Stimulated activated CD8-positive, alpha-beta memory T cell treated with anti-CD3 and anti-CD28 coated beads, Interleukin-15, amount 100 ng/mL, for 48 hours (primary cell): ENCODE measurements at regions not wholly inside any gene's neighbourhood (a gene's known extent, or its start where the extent isn't known, plus 50 kb on each side); places are given as distances from the start of the nearest gene placed in this dataset.

Source experiments
- DNase-seq, 2 donors: peaks; one replicate each; pipeline ENCODE4 v3.0.0-alpha.2; 2020; ENCODE audit warnings: low read depth in 2 of 2

DNA sequence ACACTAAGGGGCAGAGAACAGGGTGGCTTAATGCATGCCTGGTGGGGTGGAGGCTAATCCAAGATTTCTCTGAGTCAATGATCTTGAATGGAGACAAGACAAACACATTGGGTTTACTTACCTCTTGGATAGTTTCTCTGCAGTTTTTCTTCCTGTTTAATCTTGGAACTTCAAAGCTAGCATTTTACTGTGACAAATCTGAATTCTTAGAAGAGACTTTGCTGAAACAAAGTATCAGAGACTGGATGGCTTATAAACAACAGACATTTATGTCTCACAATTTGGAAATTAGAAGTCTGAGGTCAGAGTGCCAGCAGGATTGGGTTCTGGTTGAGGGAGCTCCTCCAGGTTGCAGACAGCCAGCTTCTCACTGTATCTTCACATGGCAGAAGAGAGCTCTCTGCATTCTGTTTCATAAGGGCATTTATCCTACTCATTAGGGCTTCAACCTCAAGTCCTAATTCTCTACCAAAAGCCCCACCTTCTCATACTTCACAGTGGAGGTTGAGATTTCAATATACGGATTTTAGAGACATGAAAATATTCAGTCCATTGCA lies 921.8 kb downstream of the VRK1 start:
- DNase-seq = no peak

DNA sequence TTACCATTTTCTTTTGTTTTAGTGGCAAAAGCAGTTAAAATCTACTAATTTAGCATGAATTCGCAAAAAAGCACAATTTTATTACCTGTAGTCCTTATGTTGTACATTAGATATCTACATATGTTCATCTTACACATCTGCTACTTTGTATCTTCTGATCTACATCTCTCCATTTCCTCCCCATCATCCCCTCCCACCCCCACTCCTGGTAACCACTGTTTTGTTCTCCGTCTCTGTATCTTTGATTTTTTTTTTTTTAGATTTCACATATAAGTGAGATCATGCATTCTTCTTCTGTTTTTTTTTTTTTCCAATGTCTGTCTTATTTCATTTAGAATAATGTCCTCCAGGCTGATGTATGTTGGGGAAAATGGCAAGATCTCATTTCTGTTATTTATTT lies 922.7 kb downstream of the VRK1 start:
- no peak for DNase-seq

DNA sequence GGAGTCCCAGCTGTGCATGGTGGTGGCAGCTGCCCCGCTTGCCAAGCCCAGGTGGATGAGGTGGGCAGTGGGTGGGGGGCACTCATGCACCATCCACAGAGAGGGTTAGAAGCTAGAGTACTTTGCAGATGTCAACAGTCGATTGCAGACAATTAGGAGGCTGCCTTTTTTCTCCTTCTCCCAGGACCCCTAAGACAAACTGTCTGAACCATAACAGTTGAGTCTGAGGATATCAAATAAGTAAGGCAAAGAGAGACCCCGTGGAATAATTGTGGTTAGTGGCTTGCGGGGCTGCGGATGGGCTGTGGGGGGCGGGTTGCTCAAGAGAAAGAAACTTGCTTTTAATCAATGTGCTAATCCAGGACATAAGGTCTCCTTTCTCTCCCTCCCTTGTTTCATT lies 926.2 kb downstream of the VRK1 start:
- no peak for DNase-seq

DNA sequence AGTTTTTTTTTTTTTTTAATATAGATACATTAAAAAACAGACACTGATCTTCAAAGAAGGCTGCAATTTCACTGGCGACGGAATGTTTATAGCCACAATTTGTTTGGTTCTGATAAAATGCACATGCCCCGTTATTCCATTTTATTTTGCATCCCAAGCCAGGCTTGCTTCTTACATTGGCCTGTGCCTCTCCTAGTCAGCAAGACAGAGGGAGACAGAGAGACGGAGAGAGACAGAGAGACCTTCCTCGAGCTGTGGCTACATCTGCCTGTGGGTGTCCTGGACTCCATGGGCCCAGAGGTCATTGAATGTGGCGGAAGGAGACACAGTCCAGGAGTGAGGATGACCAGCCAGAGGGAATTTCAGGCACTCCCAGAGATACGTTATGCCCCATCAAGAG lies 926.6 kb downstream of the VRK1 start:
- DNase-seq = no peak

DNA sequence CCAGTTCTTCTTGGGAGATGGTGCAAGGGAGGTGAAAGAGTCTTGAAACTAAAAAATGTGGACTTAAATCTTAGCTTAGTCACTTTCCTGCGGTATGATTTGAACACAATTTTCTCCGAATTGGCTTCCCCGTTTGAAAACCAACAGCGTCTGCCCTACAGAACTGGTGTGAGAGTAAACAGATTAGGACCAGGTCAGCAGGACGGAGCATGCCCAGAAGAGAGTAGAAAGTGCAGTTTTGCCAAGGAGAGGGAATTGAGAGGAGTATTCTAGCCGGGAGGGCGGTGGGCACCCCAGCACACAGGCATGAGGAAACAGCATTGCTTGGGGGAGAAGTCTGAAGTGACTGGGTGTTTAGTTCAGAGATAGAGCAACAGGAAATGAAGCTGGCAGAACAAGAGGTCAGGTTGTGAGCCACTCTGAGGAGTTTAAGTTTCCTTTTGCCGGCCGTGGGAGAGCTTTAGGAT lies 927.1 kb downstream of the VRK1 start:
- no peak for DNase-seq

DNA sequence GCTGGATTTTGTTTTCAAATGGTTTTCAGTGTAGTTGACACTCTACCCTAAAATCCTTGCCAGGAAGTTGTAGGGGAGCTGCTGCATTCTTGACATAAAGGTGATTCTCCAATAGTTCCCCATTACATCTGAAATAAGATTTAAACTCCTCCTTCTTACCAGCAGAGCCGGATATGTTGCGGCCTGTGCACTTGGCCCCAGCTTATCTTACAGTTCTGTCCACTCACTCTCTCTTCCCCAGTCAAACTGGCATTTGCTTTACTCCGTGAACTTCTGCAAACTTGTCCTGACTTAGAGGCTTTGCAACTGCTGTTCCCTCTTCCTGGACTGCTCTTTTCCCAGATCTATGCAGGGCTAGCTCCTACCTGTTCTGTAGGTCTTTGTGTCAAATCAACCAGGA lies 929.5 kb downstream of the VRK1 start:
- DNase-seq = no peak

DNA sequence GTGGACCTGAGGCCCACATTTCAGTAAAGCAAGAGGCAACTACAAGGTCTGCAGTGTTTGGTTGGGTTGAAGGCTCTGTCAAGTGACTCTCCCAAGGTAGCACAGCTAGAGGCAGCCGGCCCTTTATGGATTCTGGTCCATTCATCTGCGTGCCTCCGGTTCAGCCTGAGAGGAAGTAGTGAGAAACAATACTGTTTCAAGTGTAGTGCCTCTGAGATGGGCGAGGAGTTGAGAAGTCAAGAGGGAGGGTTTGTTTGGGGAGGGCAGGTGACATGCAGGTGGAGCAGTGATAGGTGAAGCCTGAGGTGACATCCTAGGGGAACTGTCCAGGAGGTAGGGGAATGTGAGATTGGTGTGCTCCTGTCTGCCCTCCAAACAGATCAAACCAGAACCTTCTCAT lies 933.5 kb downstream of the VRK1 start:
- no peak for DNase-seq

DNA sequence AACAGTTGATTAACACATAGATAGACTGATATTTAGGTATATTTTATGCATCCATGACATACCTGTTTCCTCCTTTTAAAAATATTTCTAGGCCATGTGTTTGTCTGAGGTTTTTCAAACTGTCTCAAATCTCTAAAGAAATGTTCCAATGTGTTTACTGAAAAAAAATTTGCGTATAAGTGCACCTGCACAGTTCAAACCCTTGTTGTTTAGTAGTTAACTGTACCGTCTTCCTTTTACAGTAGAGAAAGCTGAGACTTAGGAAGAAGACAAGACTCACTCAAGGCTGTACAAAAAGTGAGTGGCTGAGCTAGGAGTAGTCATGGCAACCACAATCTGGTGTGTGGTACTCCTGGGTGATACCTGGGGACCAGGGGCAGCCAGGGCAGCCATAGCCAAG lies 934.6 kb downstream of the VRK1 start:
- no peak for DNase-seq

DNA sequence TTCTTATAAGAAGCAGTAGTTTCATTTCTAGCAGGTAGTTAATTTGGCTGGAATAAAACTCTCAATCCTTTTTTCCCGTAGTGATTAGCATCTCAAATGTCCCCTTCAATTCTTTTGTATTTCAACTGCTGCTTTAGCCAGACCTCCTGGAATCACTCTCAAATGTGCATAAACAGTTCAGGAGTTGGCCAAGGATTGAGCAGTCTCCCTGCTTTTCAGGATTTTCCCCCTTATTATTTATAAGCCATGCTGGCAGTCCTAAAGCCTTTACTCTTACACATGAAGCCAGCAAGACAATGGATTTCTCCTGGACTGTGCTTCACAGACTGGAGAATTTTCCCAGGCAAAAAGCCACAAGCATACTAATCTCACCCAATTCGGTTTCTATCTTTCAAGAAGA lies 950.1 kb downstream of the VRK1 start:
- no peak for DNase-seq

DNA sequence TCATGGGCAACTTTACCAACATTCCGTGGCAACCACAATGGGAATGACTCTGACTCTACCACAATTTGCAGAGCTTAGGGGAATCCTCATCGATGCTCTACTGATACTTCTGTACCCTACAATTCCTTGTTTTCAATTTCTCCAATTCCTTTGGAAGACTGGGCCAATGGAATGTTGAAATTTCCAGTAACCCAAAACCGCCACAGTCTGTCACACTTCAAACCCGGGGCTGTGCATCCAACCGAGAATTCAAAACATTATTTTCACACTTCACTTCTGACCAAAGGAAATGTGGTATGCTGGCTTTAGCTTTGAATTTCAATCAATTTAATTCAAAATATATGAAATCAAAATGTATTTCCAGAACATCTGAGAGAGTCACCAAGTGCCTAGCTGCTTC lies 951.4 kb downstream of the VRK1 start:
- DNase-seq = no peak

DNA sequence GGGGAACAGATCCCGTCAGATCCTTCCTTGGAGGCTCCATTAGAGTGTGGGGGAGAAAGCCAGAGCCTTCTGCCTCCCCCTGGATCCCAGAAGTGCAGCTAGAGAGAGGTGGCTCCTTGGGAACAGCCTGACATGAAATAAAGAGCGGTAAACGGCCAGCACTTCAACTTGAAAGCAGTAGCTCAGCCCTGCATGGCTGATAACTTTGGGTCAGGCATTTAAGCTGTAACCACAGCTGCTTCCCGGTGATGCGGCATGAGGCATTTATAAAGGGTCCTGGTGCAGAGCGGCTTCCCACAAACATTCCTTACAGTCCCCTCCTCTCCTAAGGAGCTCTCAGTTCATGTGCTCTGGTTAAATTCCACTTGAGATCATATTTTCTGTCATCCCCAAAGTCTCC lies 960.3 kb downstream of the VRK1 start:
- no peak for DNase-seq

DNA sequence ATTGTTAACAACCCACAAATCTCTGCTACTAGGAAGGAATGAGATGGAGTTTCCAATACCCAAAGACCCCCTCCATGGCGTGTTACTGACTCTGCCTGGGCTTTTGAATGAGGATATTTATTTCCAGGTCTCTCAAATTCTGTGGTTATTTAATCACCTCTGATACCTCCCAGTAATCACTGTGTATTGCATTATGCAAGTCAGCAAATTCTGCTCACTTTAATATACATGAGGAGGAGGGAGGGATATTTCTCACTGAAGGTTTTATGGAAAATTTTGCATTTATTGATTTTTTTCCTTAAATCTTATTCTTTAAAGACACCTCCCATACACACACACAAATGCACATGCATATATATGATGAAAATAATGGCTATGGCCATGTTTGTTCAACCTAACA lies 962.9 kb downstream of the VRK1 start:
- no peak for DNase-seq

DNA sequence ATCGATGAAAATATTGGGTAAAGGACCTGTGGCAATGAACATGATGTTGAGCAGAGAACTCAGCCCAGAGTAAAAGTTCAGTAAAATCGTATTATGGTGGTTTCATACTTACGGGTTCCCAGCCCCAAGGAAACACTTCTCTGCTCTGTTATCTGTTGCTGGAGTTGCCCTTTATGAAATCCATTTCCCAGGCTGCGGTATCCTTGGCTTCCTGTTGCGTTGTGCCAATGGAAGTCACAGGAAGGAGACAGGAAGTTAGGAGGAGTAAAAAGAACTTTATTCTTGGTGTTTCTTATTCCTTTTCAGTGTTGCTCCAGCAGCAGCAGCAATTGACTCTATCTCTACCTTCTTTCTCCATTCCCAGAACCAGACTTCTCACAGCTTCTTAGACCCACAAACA lies 965.2 kb downstream of the VRK1 start:
- no peak for DNase-seq

DNA sequence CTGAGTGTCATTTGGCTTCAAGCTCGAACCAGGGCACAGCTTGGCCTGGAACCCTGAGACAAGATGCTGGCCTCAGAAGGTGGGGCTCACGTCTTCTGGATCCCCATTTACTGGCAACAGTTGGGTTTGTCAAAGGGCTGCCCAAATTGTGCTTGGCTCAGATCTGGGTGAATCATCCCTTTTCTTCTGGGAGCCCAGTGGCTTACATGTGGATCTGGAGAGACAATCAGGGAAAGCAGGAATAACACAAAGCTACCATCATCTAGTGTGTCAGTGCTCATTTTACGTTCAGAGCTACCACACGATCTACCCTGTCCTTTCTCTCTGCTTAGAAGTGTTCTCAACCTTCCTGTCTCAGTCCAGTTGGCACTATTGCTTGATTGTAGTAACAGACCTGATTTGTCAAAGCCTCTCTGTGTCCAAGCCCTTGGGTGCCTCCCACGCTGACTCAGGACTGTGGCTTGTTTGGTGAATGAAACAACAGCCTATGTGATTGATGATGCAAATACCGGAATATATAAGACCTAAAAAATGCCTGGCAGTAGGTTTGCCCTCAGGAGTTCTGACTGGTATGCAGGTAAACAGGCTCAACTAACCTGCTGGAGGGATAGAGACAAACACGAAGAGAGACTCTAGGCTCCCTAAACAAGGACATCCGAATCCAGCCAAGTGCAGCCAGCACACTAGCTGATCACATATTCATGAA lies 974.3 kb downstream of the VRK1 start:
- no peak for DNase-seq

DNA sequence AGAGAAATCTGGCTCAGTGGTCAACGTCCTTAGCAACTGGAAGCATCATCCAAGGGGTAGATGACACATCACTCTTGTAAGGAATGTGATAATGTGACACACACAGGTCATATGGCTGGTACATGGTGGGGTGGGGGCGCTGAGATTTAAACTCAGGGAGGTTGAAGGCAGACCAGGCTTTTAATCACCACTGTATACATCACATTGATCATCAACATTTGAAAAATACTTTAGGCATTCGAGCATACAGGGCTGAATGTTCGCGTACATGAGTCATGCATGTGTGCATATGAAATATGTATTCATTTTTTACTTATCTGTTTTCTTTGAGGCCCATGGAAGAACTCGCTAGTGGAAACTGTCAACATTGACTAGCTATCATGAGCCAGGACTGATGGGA lies 976.4 kb downstream of the VRK1 start:
- no peak for DNase-seq

DNA sequence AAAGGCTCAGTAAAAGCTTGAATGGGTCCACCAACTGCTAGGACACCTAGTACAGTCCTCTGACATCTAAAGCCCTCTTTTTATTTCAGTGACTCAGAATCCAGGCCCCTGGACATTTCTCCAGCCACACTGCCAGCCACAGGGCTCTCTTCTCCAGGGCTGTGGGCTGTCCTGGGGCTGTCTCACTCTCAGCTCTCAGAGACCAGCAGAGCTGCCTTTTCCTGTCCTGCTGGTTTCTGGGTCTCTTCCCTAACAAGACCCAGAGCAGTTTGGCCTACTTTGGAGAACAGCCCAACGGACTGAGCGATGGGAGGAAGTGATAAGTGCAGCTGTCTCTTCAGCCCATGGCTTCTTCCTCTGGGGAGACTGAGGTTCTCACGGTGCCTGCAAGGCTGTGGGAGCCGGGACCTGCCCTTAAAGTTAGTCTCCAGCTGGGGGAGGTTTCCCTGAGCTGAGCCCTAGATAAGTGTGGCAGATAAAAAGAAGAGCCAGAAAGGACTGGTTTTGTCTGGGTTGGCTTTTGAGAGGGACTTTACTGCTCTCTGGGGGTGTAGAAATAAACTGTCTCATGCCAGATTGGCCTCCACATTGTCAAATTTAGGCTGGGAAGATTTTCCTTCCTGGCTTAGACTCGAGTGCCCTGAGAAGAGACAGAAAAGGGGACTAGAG lies 979.8 kb downstream of the VRK1 start:
- DNase-seq = no peak

DNA sequence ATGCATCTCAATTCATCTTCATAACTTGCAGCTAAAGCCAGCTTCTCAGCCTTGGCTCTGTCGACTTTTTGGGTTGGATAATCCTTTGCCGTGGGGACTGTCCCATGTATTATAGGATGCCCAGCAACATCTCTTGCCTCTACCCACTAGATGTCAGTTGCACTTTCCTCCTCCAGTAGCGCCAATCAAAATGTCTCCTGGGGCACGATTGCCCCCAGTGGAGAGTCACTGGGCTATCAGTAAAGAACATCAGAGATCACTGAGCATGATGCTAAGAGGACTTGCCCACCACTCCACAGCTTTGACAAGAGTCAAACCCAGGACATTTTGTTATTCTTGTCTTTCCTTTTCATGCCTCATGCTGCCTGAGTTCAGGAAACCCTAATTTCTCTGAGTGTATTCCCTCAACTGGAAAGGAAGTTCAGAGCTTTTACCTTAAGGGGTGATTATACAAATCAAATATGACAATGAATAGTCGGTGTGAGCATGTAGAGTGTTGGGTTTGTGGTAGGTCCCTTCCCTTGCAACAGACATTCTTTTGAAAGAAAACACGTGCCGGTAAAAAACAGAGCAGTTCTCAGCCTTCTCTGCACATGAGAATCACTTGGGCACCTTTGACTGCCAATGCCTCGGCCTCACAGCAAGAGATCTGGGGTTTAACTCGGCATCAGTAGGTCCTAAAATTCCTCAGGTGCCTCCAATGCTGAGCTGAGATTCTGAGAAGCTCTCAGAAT lies 980.6 kb downstream of the VRK1 start:
- DNase-seq = no peak

DNA sequence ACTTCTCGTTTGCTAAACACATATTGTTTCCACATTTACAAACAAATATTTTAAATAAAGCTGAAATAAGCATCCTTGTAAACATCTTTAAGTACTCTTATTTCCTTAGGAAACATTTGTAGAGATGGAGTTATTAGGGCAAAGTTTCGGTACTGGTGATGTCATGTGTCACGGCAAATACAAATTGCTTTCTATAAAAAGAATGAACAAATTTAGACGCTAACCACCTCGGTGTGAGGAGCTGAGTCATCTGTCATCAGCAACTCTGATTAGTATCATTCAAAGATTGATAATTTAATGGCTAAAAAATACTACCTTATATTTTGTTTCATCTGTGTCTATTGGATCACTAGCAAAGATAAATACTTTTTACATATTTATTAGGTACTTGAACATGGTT lies 982.0 kb downstream of the VRK1 start:
- no peak for DNase-seq

DNA sequence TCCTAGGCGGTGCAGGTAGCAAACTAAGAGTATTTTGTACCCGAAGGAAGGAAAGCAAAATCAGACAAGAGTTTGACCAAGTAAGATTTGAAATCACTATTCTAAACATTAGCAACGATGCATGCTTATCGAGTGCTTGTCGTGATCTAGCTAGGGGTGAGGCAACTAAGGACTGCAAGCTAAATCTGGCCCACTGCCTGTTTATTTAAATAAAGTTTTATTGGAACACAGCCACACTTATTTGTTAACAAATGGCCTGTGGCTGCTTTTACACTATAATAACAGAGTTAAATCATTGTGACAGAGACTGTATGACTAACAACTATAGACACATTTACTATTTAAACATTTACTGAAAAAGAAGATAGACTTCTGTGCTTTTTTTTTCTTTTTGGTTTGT lies 983.6 kb downstream of the VRK1 start:
- no peak for DNase-seq

DNA sequence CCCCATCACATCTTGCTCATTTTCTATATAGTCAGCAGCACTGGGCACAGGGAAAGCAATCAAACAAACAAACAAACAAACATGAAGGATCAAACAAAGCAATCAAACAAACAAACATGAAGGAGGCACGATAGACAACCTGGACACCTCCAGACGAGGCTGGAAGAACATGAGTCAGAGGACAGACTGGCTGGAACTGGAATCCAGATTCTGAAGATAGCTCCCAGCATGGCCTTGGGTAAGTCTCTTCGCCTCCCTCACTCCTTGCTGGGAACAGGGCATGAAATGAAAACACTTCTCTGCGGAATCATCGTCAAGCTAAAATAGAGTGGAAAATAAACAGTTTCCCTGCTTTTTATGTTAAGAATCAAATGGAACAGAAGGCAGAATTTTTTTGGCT lies 984.8 kb downstream of the VRK1 start:
- no peak for DNase-seq

DNA sequence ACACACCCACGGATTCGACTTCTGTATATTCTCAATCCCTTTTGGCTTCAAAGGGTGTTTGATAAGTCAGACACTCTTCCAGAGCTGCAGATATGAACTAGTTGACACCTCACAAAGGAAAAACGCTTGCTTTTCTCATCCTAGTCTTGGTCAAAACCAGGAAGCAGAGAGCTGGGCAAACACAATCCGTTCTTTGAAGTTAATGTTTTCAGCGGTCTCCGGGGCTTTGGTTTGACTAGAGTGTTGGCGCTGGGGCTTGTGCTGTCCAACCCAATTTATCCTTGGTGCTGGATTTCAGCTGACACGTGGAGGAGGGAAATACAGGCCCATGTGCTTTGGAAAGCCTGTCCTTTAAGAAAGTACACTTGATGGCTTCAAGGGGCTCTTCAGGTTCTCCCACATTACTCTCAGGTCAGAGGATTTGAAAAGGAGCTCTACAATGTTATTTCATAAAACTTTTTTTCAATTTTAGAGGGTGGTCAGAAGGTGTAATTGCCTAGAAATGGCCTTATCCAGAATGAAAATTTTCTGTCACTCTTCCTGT lies 985.8 kb downstream of the VRK1 start:
- no peak for DNase-seq

DNA sequence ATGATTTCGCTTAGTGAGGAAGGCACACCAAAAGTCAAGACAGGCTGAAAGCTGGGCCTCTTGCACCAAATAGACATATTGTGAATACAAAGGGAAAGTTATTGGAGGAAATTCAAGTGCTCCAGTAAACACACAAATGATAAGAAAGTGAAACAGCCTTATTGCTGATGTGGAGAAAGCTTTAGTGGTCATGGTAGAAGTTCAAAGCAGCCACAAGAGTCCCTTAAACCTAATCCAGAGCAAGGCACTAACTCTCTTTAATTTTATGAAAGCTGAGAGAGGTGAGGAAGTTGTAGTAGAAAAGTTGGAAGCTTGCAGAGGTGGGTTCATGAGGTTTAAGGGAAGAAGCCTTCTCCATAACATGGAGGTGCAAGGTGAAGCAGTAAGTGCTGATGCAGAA lies 988.3 kb downstream of the VRK1 start:
- no peak for DNase-seq

DNA sequence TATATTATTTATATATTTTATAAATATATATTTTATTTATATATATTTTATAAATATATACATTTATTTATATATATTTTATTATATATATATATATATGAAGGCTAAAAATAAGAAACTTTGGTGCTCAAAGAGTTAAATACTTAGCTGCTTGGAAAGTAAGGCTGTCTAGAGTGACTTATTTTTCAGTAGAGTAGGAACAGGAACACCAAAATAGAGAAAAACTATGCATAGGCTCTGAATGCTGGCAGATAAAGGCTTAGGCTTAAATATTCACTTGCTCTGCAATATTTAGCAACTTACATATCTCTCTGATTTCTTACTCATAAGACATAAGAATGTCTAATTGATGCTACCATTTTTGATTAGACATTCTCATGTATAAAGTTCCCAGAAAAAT lies 991.2 kb downstream of the VRK1 start:
- DNase-seq = no peak
